ENCODE measurements at regions not wholly inside any gene's neighbourhood (a gene's known extent, or its start where the extent isn't known, plus 50 kb on each side); places are given as distances from the start of the nearest gene placed in this dataset.

DNA sequence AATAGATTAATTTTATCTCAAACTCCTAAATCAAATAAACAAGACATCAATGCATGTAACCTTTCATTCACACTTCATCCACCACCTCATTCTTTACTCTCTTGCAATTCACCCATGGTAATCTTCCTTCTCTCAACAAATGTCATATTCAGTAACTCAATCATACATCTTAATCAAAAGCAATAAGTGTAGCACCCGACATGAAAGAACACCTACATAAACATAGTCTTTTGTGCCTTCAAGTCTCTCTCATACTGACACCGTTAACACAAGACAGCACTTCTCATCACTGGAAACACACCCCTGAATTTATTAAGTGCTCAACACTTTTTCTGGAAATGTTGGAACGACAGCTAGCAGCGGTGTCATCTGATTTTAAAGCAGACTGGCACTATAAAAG lies 225.9 kb downstream of the TTLL7 start:
- Histone ChIP-seq H4K20me1 (ENCODE audit: insufficient read depth, low read length) (no peaks in the 10 kb centered on the region), H3K27me3 (ENCODE audit: insufficient read depth, low read length) (no peaks in the 10 kb centered on the region), H3K9me3 (ENCODE audit: low read length) (no peaks in the 10 kb centered on the region)

DNA sequence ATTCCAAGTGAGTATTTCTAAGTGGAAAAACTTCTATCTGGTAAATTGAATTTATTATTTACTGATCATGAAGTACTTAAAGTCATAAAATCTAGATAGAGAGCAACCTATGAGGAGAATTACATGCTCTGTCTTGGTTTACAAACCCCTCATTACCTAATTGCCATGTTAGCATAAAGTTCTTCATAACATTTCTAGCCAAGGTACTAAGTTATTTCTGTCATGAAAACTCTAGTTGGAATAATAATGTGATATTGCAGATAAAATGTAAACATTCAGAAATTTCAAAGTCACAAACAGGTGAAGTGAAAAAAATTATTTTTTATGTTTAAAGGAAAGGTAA lies 228.6 kb downstream of the TTLL7 start:
- Histone ChIP-seq H4K20me1 (ENCODE audit: insufficient read depth, low read length) (no peaks in the 10 kb centered on the region), H2AFZ (ENCODE audit: low read length) (peak overlapping the region; percentile 9; the same call in 1 of the 2 replicates), H3K27me3 (ENCODE audit: insufficient read depth, low read length) (no peaks in the 10 kb centered on the region), H3K4me1 (ENCODE audit: insufficient read depth, low read length, severe bottlenecking) (peaks cover 73% of the 10 kb centered on the region), H3K9ac (ENCODE audit: low read length) (no peak overlapping the region; the same call in 1 of the 2 replicates), H3F3A (ENCODE audit: insufficient read depth, low read length) (no peaks in the 10 kb centered on the region), H3K4me2 (ENCODE audit: low read length) (peak overlapping the region; percentile 72; the same call in 1 of the 2 replicates), H3K9me2 (ENCODE audit: low read depth, low read length) (no peaks in the 10 kb centered on the region), H3K4me3 (ENCODE audit: low read depth, low read length, poor library complexity, severe bottlenecking) (peak overlapping the region; percentile 39), H3K79me2 (ENCODE audit: insufficient read depth, low read length) (no peaks in the 10 kb centered on the region), H3K9me3 (ENCODE audit: low read length) (no peaks in the 10 kb centered on the region), H3K27ac (ENCODE audit: low read depth, low read length, poor library complexity, severe bottlenecking) (peak overlapping the region; percentile 98), H3K36me3 (ENCODE audit: insufficient read depth, low read length) (no peaks in the 10 kb centered on the region; the same call in 1 of the 2 replicates)
- TF ChIP-seq EZH2 (IDR thresholded peaks at IDR 0.05; ENCODE audit: borderline replicate concordance, low read length): no peak
- TF ChIP-seq, protein P1, sequence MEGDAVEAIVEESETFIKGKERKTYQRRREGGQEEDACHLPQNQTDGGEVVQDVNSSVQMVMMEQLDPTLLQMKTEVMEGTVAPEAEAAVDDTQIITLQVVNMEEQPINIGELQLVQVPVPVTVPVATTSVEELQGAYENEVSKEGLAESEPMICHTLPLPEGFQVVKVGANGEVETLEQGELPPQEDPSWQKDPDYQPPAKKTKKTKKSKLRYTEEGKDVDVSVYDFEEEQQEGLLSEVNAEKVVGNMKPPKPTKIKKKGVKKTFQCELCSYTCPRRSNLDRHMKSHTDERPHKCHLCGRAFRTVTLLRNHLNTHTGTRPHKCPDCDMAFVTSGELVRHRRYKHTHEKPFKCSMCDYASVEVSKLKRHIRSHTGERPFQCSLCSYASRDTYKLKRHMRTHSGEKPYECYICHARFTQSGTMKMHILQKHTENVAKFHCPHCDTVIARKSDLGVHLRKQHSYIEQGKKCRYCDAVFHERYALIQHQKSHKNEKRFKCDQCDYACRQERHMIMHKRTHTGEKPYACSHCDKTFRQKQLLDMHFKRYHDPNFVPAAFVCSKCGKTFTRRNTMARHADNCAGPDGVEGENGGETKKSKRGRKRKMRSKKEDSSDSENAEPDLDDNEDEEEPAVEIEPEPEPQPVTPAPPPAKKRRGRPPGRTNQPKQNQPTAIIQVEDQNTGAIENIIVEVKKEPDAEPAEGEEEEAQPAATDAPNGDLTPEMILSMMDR (IDR thresholded peaks at IDR 0.05; ENCODE audit: low read length): no peak

More for the DNA sequence above, 225.9 kb downstream of the TTLL7 start:
- peaks cover 51% of the 10 kb centered on the region for H3K4me1 ChIP-seq (ENCODE audit: insufficient read depth, low read length, severe bottlenecking)
- H3K9ac ChIP-seq (ENCODE audit: low read length): no peak overlapping the region
- no peak overlapping the region for H3K4me2 ChIP-seq (ENCODE audit: low read length)
- H3F3A ChIP-seq (ENCODE audit: insufficient read depth, low read length): no peaks in the 10 kb centered on the region
- no peak overlapping the region for H3K4me3 ChIP-seq (ENCODE audit: low read depth, low read length, poor library complexity, severe bottlenecking)
- H3K27ac ChIP-seq (ENCODE audit: low read depth, low read length, poor library complexity, severe bottlenecking): no peak overlapping the region
- no peak for TF ChIP-seq EZH2 (IDR thresholded peaks at IDR 0.05; ENCODE audit: borderline replicate concordance, low read length)
- TF ChIP-seq, protein P1 (IDR thresholded peaks at IDR 0.05; ENCODE audit: low read length): no peak
- no peaks in the 10 kb centered on the region for H3K79me2 ChIP-seq (ENCODE audit: insufficient read depth, low read length)
- H3K36me3 ChIP-seq (ENCODE audit: insufficient read depth, low read length): no peaks in the 10 kb centered on the region; the same call in 1 of the 2 replicates
- no peak overlapping the region for H2AFZ ChIP-seq (ENCODE audit: low read length)
- no peaks in the 10 kb centered on the region for H3K9me2 ChIP-seq (ENCODE audit: low read depth, low read length)

DNA sequence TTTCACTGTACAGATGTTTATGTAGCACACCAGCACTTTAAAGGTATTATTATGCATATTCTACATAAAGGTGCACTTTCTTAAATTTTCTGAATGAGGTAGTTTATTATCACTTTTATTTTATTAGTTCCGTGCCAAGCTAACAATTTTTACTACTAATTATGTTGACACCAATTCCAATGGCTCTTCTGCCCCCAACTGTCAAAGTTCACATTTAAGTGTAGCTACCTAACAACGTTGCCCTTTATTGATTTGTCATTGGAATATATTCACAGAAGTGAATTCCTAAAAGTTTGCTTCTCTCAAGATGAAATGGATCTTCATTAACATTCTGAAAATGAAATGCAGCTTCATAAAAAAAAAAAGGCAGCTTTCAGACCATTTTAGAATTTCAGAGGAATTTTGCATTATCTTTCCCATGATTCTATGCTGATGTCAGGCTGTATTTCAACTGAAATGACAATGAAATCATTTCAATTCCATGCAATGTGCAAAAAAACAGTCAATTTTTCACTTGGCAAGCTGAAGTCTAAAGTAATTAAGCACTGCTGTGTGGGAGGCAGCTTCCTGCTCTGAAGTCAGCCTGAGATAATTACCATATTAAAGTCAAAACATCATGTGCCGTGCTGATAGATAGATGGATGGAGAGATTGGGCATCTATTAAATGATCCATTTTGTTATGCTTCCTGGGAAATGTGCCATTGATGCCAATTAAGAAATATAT lies 229.2 kb downstream of the TTLL7 start:
- peaks cover 79% of the 10 kb centered on the region for H3K4me1 ChIP-seq (ENCODE audit: insufficient read depth, low read length, severe bottlenecking)
- H3F3A ChIP-seq (ENCODE audit: insufficient read depth, low read length): no peaks in the 10 kb centered on the region
- H3K9me3 ChIP-seq (ENCODE audit: low read length): no peaks in the 10 kb centered on the region
- H3K27me3 ChIP-seq (ENCODE audit: insufficient read depth, low read length): no peaks in the 10 kb centered on the region
- peak overlapping the region; percentile 72; the same call in 1 of the 2 replicates for H2AFZ ChIP-seq (ENCODE audit: low read length)
- no peak for TF ChIP-seq EZH2 (IDR thresholded peaks at IDR 0.05; ENCODE audit: borderline replicate concordance, low read length)
- TF ChIP-seq, protein P1 (IDR thresholded peaks at IDR 0.05; ENCODE audit: low read length): peak; percentile 39; the same call in 1 of the 2 replicates
- no peaks in the 10 kb centered on the region for H3K9me2 ChIP-seq (ENCODE audit: low read depth, low read length)
- peak overlapping the region; percentile 44 for H3K9ac ChIP-seq (ENCODE audit: low read length)
- peak overlapping the region; percentile 98 for H3K27ac ChIP-seq (ENCODE audit: low read depth, low read length, poor library complexity, severe bottlenecking)
- peak overlapping the region; percentile 39 for H3K4me3 ChIP-seq (ENCODE audit: low read depth, low read length, poor library complexity, severe bottlenecking)
- H3K4me2 ChIP-seq (ENCODE audit: low read length): peak overlapping the region; percentile 72
- H3K36me3 ChIP-seq (ENCODE audit: insufficient read depth, low read length): no peaks in the 10 kb centered on the region; the same call in 1 of the 2 replicates
- H3K79me2 ChIP-seq (ENCODE audit: insufficient read depth, low read length): no peaks in the 10 kb centered on the region
- H4K20me1 ChIP-seq (ENCODE audit: insufficient read depth, low read length): no peaks in the 10 kb centered on the region
